CD14-positive monocyte (primary cell): ENCODE measurements at regions not wholly inside any gene's neighbourhood (a gene's known extent, or its start where the extent isn't known, plus 50 kb on each side); places are given as distances from the start of the nearest gene placed in this dataset.

Source experiments
- DNase-seq, 3 donors: peaks; one replicate each; pipeline ENCODE4 v3.0.0-alpha.2; 2011 to 2022
- H2AFZ ChIP-seq: 2 replicates; pipeline ENCODE4 v1.6.0; 2012; ENCODE audit warnings: mild to moderate bottlenecking, low read depth, low read length, inconsistent platforms; ENCODE audit not compliant: insufficient read depth, poor library complexity, severe bottlenecking
- H3K27ac ChIP-seq, 2 donors: 1 replicate in 1 of 2; 2 replicates in 1 of 2; pipeline ENCODE4 v1.5.1; 2012 to 2013; ENCODE audit warnings: low read length in 2 of 2, control low read depth in 1 of 2, inconsistent platforms in 1 of 2, low read depth in 1 of 2, mild to moderate bottlenecking in 1 of 2
- H3K27me3 ChIP-seq, 2 donors: one replicate each; pipeline versions ENCODE4 v1.6.0 to v1.6.1; 2011 to 2013; ENCODE audit warnings: low read length in 2 of 2; ENCODE audit not compliant: control insufficient read depth in 2 of 2, insufficient read depth in 2 of 2
- H3K36me3 ChIP-seq, 2 donors: replicated peaks in 1 of 2; 1 replicate in 1 of 2; 2 replicates in 1 of 2; pipeline versions ENCODE4 v1.5.1 to v1.6.1; 2012 to 2013; ENCODE audit warnings: low read length in 2 of 2, control low read depth in 1 of 2, inconsistent platforms in 1 of 2, mild to moderate bottlenecking in 1 of 2; ENCODE audit not compliant: insufficient read depth in 2 of 2, control insufficient read depth in 1 of 2
- H3K4me1 ChIP-seq, 2 donors: 1 replicate in 1 of 2; 2 replicates in 1 of 2; pipeline versions ENCODE4 v1.5.1 to v1.6.1; 2012 to 2013; ENCODE audit warnings: low read length in 2 of 2, control low read depth in 1 of 2, inconsistent platforms in 1 of 2, mild to moderate bottlenecking in 1 of 2, moderate library complexity in 1 of 2; ENCODE audit not compliant: insufficient read depth in 2 of 2, control insufficient read depth in 1 of 2
- H3K4me2 ChIP-seq: replicated peaks from 2 replicates; pipeline ENCODE3; 2012; ENCODE audit warnings: low read length, moderate library complexity, mild to moderate bottlenecking; ENCODE audit not compliant: poor library complexity, severe bottlenecking; ENCODE audit errors: extremely low read depth
- H3K4me3 ChIP-seq, 3 experiments: fragments of 200-600 bp in 1 of 3; sonication (generic) in 1 of 3; replicated peaks in 1 of 3; 1 replicate in 2 of 3; 2 replicates in 1 of 3; pipeline ENCODE4 v1.5.1; 2011 to 2013; ENCODE audit warnings: low read length in 3 of 3, mild to moderate bottlenecking in 3 of 3, control low read depth in 2 of 3, low read depth in 2 of 3, inconsistent platforms in 1 of 3, moderate library complexity in 1 of 3
- H3K79me2 ChIP-seq: 2 replicates; pipeline ENCODE4 v1.6.0; 2012; ENCODE audit warnings: mild to moderate bottlenecking, control low read depth, inconsistent platforms, low read length, moderate library complexity; ENCODE audit not compliant: insufficient read depth
- H3K9ac ChIP-seq: 2 replicates; pipeline ENCODE4 v1.6.0; 2017; ENCODE audit warnings: low read length, mild to moderate bottlenecking; ENCODE audit not compliant: insufficient read depth, poor library complexity, severe bottlenecking
- H3K9me3 ChIP-seq, 2 donors: replicated peaks in 1 of 2; 1 replicate in 1 of 2; 2 replicates in 1 of 2; pipeline versions ENCODE4 v1.5.1 to v1.6.1; 2012 to 2013; ENCODE audit warnings: low read length in 2 of 2, control low read depth in 1 of 2; ENCODE audit not compliant: control insufficient read depth in 1 of 2, insufficient read depth in 1 of 2
- H4K20me1 ChIP-seq: 2 replicates; pipeline ENCODE4 v1.6.0; 2012; ENCODE audit warnings: mild to moderate bottlenecking, low read length, control low read depth, moderate library complexity; ENCODE audit not compliant: insufficient read depth
- H3K27ac Mint-ChIP-seq, 7 donors: one replicate each; pipeline ENCODE4 v1.8.0; 2020; ENCODE audit warnings: mild to moderate bottlenecking in 7 of 7, mixed read lengths in 7 of 7, moderate library complexity in 6 of 7, inconsistent platforms in 2 of 7
- H3K27me3 Mint-ChIP-seq, 3 donors: one replicate each; pipeline ENCODE4 v1.8.0; 2021 to 2022; ENCODE audit warnings: low read depth in 3 of 3, mild to moderate bottlenecking in 3 of 3, mixed read lengths in 3 of 3, moderate library complexity in 3 of 3, inconsistent platforms in 1 of 3
- H3K36me3 Mint-ChIP-seq, 2 donors: one replicate each; pipeline ENCODE4 v1.8.0; 2020; ENCODE audit warnings: mixed read lengths in 2 of 2, inconsistent platforms in 1 of 2, mild to moderate bottlenecking in 1 of 2
- H3K4me1 Mint-ChIP-seq: one replicate; pipeline ENCODE4 v1.8.0; 2020; ENCODE audit warnings: mild to moderate bottlenecking, mixed read lengths
- H3K4me3 Mint-ChIP-seq, 2 donors: one replicate each; pipeline ENCODE4 v1.8.0; 2020; ENCODE audit warnings: mild to moderate bottlenecking in 2 of 2, mixed read lengths in 2 of 2, moderate library complexity in 1 of 2
- H3K9me3 Mint-ChIP-seq, 7 donors: one replicate each; pipeline ENCODE4 v1.8.0; 2020 to 2022; ENCODE audit warnings: mixed read lengths in 7 of 7, mild to moderate bottlenecking in 6 of 7, moderate library complexity in 6 of 7, inconsistent platforms in 2 of 7
- CTCF ChIP-seq: fragments of 200-600 bp; IDR thresholded peaks from one replicate; pipeline ENCODE4 v1.8.0; 2022; ENCODE audit warnings: antibody characterized with exemption, mild to moderate bottlenecking
- WGBS: methylation state at CpG from one replicate; pipeline ENCODE4 v1.1.5; 2013; ENCODE audit warnings: missing lambda C conversion rate; ENCODE audit not compliant: insufficient coverage; 5-methylcytosine and 5-hydroxymethylcytosine counted together
- intact Hi-C, 2 donors: fragments of 100-400 bp; cut with micrococcal nuclease; formaldehyde crosslinking; loops; one replicate each; pipeline versions ENCODE4 v1.15.0 to v1.15.1; 2023

GRCh38 chr1:204742676-204743251, 57.2 kb upstream of the LRRN2 start:
- Mint-ChIP-seq H3K4me1 (no peaks in the 10 kb centered on the region), H3K36me3 (no peaks in the 10 kb centered on the region), H3K27me3 (peaks cover 5 to 17% (median 9%) of the 10 kb centered on the region in 3 donors), H3K9me3 (peaks cover 0 to 10% (median 3%) of the 10 kb centered on the region in 7 donors), H3K4me3 (no peak overlapping the region), H3K27ac (no peak overlapping the region)
- Histone ChIP-seq H3K27me3 (peaks cover 2 to 7% of the 10 kb centered on the region in 2 donors), H4K20me1 (no peaks in the 10 kb centered on the region), H3K4me1 (no peaks in the 10 kb centered on the region), H3K9ac (no peak overlapping the region), H3K36me3 (no peaks in the 10 kb centered on the region), H2AFZ (no peak overlapping the region), H3K79me2 (no peaks in the 10 kb centered on the region), H3K27ac (no peak overlapping the region), H3K4me2 (no peak overlapping the region), H3K9me3 (no peaks in the 10 kb centered on the region), H3K4me3 (no peak overlapping the region)
- no peak for DNase-seq
- TF ChIP-seq CTCF = no peak
- intact Hi-C loops = no loop called here
- 88% methylated on average over 5 of the region's 8 CpGs for WGBS

- no peak overlapping the region for H2AFZ ChIP-seq
- H3K4me2 ChIP-seq = no peak overlapping the region
- Mint-ChIP-seq H3K4me1 (no peaks in the 10 kb centered on the region), H3K36me3 (no peaks in the 10 kb centered on the region), H3K4me3 (no peak overlapping the region), H3K27ac (no peak overlapping the region), H3K9me3 (no peaks in the 10 kb centered on the region), H3K27me3 (peaks cover 7 to 16% (median 9%) of the 10 kb centered on the region in 3 donors)
- 91% methylated on average over 7 of the region's 7 CpGs for WGBS
- H4K20me1 ChIP-seq = no peaks in the 10 kb centered on the region
- H3K4me1 ChIP-seq = no peaks in the 10 kb centered on the region
- H3K9ac ChIP-seq = no peak overlapping the region
- H3K36me3 ChIP-seq = no peaks in the 10 kb centered on the region
- intact Hi-C loops = no loop called here
- H3K27me3 ChIP-seq = peaks cover 0 to 7% of the 10 kb centered on the region in 2 donors
- H3K4me3 ChIP-seq = no peak overlapping the region
- no peaks in the 10 kb centered on the region for H3K79me2 ChIP-seq
- H3K27ac ChIP-seq = no peak overlapping the region
- no peak for DNase-seq
- no peak for TF ChIP-seq CTCF
- no peaks in the 10 kb centered on the region for H3K9me3 ChIP-seq
Measured at GRCh38 chr1:204744107-204744779, 58.7 kb upstream of the LRRN2 start.
